ENCODE measurements at regions not wholly inside any gene's neighbourhood (a gene's known extent, or its start where the extent isn't known, plus 50 kb on each side); places are given as distances from the start of the nearest gene placed in this dataset.
"Not testable (repeated sequence)": the region's sequence is repeated elsewhere in the genome, so short reads cannot be mapped to it uniquely, and the experiment has no call there.

- DNase-seq: no peak
Observed at GRCh38 chr2:236632295-236633218, 62.9 kb downstream of the ACKR3 start.

- no peak for DNase-seq
Observed at GRCh38 chr2:236633219-236633570, 63.6 kb downstream of the ACKR3 start.

DNA sequence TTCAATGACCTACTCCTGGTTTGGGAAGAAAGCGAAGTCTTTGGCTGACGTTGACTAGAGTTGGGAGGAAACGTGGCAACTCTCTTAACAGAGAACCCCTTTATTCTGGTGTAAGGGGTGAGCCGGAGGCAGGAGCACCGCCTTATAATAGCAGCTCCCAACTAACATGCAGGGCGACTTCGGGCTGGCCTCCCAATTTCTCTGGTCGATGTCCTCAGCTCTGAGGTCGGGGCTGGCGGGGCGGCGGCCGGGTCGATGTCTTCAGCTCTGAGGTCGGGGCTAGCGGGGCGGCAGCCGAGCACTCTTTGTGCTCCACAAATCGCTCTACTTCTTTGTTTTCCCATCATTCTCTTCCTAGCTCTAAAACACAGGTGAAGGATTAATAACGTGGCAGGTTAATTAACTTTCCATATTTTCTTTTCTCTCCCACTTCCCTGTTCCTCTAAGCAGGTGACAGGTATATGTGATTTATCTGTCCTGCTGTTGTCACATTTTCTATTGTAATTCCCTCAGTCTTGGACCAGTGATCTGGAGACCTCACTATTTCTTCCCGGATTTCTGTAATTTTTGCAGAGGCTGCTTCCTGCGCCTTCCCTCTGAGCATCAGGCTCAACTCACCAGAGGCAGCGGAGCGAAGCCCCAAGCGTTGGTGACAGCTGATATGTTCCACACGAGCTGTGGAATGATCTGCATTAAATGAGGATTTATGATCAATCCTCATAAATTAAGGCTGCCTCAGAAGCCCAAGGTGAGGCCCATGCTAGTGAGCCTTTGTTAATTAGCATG is 64.3 kb downstream of the ACKR3 start:
- no peak for DNase-seq

DNA sequence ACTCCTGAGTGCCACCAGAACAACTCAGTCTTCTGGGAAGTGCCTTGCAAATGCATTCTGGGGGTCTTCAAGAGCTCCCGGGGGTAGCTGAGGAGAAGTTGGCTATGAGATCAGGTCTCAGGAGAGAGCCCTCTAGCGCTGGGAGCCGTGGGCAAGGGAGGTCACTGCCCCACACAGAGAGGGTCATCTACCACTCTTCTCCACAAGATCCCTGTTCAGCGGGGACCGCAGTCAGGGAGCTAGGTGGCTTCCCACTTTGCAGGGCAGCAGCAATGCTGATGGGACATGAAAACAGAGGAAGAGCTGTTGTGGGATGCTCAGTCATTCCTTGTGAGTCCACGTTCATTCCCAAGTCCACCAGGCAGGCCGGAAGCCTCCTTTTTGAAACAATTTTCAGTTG is 66.6 kb downstream of the ACKR3 start:
- DNase-seq: no peak

DNA sequence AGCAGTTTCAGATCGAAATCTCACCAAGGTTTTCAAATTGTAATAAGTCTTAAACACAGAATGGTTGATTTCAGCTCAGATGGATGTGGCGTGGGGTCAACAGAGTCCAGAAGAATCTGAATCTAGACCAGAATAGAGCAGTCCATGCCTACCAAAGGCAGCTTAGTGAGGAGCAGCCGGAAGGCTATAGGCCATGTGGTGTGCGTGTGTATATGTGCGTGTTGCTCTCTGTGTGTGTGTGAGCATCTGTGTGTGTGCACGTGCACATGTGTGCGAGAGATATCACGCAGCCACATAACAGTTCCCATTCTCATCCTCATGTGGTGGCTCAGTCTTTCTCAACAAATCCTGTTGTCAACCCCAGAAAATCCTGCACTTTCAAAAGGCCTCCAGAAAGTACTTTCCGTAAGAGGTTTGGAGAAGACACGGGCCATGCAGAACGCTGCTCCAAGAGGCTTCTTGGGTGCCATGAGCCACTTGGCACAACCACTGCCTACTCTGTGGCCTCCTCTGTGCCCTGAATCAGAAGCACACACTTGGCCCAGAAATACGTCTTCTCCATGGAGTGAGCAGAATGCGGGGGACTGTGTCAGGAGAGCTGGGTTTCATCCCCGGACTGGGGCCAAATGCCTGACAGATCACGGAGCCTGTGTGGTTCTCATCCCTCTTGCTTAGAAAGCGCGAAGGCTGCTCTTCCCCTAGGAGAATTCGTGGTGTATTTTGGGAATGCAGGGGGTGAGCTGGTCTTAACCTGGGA is 67.3 kb downstream of the ACKR3 start:
- no peak for DNase-seq

GRCh38 chr2:236637686-236638569 is 68.3 kb downstream of the ACKR3 start:
- no peak for DNase-seq

- DNase-seq: no peak
Observed at GRCh38 chr2:236638707-236639106, 69.1 kb downstream of the ACKR3 start.

GRCh38 chr2:236639461-236640235 is 70.0 kb downstream of the ACKR3 start:
- no peak for DNase-seq

GRCh38 chr2:236641051-236641726 is 71.6 kb downstream of the ACKR3 start:
- DNase-seq: no peak

GRCh38 chr2:236642125-236642524 is 72.5 kb downstream of the ACKR3 start:
- no peak for DNase-seq

DNA sequence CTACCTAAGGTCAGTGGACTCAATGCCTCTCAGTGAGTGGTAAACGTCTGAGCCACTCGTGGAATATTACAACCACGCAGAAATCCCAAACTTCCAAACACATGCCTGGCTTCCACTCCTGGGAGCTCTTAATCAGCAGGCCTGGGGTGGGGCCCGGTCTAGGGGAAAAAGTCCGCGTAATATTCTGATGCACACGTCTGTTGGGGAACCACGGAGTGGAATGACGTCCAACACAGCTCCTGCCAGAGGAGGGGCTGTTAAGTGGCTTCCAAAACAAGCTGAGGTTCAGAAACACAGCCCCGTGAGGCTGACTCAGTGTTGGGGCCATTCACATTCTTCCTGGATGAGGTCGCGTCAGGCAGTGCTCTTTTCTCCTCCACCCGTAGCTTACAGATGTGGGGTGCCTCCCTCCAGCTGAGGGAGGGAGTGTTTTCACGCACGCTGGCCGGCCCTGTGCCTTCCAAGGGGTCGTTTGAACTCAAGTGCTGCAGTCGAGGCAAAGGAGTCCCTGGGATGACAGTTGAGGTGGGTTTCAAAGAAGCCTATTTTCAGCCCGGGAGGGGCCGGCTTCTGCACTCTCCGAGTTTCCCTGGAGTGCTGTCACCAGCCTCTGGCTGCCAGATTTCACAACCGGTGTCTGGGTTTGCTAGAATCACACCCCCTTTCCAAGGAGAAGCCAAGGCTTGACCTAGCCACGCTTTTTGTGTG is 73.1 kb downstream of the ACKR3 start:
- DNase-seq: no peak

DNA sequence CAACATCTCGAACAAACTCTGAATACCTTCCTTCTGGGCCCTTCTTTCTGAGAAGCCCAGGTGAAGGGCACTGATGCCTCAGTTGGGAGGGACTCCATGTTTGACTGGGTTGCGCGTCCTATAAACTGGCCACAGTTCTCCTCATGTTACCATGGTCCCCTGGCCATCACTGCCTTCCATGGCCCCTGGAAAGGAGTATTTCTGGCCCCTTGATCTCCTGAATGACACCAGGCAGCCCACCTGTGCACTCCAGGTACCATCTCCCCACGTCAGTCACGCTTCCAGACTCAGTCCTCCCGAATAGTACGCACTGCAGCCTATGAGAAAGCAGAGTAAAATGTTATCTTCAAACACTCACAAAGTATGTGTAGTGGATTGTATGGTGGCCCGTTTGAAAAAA is 73.9 kb downstream of the ACKR3 start:
- DNase-seq: no peak

DNA sequence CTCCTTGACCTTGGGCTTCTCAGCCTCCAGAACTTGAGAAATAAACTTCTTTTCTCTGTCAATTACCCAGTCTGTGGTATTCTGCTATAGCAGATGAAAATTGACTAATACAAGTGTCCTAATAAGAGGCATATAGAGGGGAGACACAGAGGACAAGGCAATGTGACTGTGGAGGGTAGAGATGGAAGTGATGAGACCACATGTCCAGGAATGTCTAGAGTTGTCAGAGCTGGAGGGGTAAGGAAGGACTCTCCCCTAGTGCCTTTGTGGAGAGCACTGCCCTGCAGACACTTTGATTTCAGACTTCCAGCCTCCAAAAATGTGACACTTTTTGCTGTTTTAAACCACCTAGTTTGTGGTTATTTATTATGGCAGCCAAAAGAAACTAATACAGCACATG is 74.4 kb downstream of the ACKR3 start:
- no peak for DNase-seq

DNA sequence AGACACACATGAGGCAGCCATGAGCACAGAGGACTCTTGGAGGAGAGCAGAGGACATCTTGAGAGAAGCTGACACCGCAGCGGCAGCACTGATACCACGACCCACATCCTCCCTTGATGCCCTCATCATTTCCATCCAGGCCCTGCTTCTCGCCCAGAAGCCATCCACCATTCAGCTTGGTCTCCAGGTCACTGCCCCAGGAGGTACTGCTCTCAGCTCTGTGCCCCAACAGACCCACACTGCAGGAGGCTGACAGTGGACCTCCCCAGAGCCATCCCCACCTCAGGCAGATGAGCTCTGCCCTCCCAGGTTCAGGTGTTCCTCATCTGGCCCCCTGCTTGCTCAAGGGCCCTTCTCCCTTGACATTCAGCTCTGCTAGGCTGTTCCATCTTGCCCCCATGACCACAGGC is 74.9 kb downstream of the ACKR3 start:
- no peak for DNase-seq

DNA sequence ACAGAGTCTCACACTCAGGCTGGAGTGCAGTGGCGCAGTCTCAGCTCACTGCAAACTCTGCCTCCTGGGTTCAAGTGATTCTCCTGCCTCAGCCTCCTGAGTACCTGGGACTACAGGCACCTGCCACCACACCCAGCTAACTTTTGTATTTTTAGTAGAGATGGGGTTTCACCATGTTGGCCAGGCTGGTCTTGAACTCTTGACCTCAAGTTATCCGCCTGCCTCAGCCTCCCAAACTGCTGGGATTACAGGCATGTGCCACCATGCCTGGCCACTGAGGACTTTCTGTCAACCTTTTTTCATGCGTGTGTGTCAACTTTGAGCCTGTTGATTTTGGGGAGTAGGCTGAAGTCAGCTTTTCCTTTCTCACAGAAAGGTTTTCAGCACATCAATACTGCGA is 75.5 kb downstream of the ACKR3 start:
- not testable (repeated sequence) for DNase-seq

- DNase-seq: no peak
Observed at GRCh38 chr2:236646441-236646840, 76.8 kb downstream of the ACKR3 start.

GRCh38 chr2:236646871-236647270 is 77.2 kb downstream of the ACKR3 start:
- no peak for DNase-seq

- DNase-seq: no peak
Observed at GRCh38 chr2:236647621-236648020, 78.0 kb downstream of the ACKR3 start.

DNA sequence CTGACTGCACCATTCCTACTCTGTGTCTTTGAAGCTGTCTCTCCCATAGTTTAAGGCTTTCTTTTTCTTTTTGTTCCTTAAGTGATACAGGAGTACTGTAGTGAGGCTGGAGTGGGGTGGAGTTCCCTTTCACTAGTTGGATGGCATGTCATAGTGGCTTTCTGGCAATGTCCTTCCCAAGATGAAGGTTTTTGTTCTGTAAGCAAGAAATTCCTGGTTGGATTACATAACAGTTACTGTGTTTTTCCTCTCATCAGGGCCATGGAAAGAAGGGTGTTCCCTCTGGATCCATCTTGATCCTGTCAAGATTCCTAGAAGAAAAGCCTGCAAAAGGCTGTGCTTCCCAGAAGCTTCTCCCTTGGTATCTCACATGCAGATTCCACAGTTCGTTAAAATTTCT is 84.2 kb downstream of the ACKR3 start:
- no peak for DNase-seq

DNA sequence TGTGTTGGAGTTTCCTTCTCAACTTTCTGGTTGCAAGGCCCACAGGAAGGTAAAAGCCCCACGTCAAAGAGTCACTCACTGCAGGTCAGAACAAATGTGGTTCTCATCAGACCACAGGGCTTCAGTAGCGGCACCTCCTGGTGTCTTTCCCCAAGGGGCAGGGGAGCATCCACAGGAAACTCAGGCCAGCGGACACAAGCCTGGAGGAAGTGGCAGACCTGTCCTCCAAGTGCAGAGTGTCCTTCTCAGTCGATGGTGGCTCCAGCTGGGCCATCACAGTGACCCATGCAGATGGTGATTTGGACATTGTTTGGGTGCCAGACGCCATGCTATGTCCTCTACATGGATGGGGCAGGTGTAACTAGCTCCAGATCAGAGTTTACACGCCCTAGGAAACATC is 84.9 kb downstream of the ACKR3 start:
- DNase-seq: no peak
